Gastrocnemius medialis (tissue), 4 donors: ENCODE measurements at regions not wholly inside any gene's neighbourhood (a gene's known extent, or its start where the extent isn't known, plus 50 kb on each side); places are given as distances from the start of the nearest gene placed in this dataset.

Experiments used
- ATAC-seq, 2 donors: fragments of 150-250 bp; one replicate each; pipeline ENCODE4 v1.9.1; 2016
- DNase-seq, 2 donors: peaks; one replicate each; pipeline ENCODE4 v3.0.0-alpha.2; 2019
- H3K27ac ChIP-seq, 4 donors: fragments of 200-600 bp; sonication (generic); 1 replicate in 1 of 4; 2 replicates in 3 of 4; pipeline ENCODE4 v1.5.1; 2016 to 2018; ENCODE audit warnings: mild to moderate bottlenecking in 2 of 4, moderate library complexity in 1 of 4
- H3K27me3 ChIP-seq, 3 donors: fragments of 200-600 bp; sonication (generic) in 2 of 3; 1 replicate in 1 of 3; 2 replicates in 2 of 3; pipeline versions ENCODE4 v1.5.1 to v1.6.0; 2016 to 2019; ENCODE audit warnings: mild to moderate bottlenecking in 1 of 3, moderate library complexity in 1 of 3
- H3K36me3 ChIP-seq, 2 donors: fragments of 200-600 bp; sonication (generic) in 1 of 2; one replicate each; pipeline ENCODE4 v1.5.1; 2017 to 2018
- H3K4me1 ChIP-seq, 2 donors: fragments of 200-600 bp; sonication (generic) in 1 of 2; one replicate each; pipeline ENCODE4 v1.5.1; 2016 to 2017; ENCODE audit warnings: mild to moderate bottlenecking in 2 of 2
- H3K4me3 ChIP-seq, 4 donors: fragments of 200-600 bp; sonication (generic) in 3 of 4; 1 replicate in 1 of 4; 2 replicates in 3 of 4; pipeline ENCODE4 v1.5.1; 2016 to 2019; ENCODE audit warnings: mild to moderate bottlenecking in 2 of 4
- H3K9me3 ChIP-seq, 3 donors: fragments of 200-600 bp; sonication (generic) in 2 of 3; 1 replicate in 1 of 3; 2 replicates in 2 of 3; pipeline ENCODE4 v1.5.1; 2016 to 2019
- CTCF ChIP-seq, 5 experiments: fragments of 450-650 bp in 3 of 5; fragments of 200-600 bp in 2 of 5; sonication (generic) in 2 of 5; IDR thresholded peaks in 4 of 5; conservative IDR thresholded peaks in 1 of 5; 1 replicate in 4 of 5; 2 replicates in 1 of 5; pipeline ENCODE4 v1.5.1; 2016 to 2019; ENCODE audit warnings: antibody characterized with exemption in 5 of 5, mild to moderate bottlenecking in 3 of 5, moderate library complexity in 3 of 5
- POLR2A ChIP-seq, 2 donors: fragments of 450-650 bp; IDR thresholded peaks; one replicate each; pipeline ENCODE4 v1.6.1; 2017; ENCODE audit warnings: antibody characterized with exemption in 2 of 2, mild to moderate bottlenecking in 2 of 2, moderate library complexity in 2 of 2
- in situ Hi-C, 4 donors: fragments of 200-750 bp; cut with MboI; loops; one replicate each; pipeline versions ENCODE4 v1.15.0 to v1.8.0; 2017; ENCODE audit warnings: low sequenced_read_pairs in 4 of 4
- intact Hi-C: fragments of 100-400 bp; cut with DNase I; formaldehyde crosslinking; loops from one replicate; pipeline ENCODE4 v1.15.1; 2023; ENCODE audit warnings: low total_unique reads

- no peak overlapping the region for H3K4me3 ChIP-seq
- no peaks in the 10 kb centered on the region for H3K9me3 ChIP-seq
- H3K27ac ChIP-seq, result no peak overlapping the region
- no peaks in the 10 kb centered on the region for H3K36me3 ChIP-seq
- intact Hi-C loops (no loop called here), in situ Hi-C loops (no loop called here)
- no peaks in the 10 kb centered on the region for H3K4me1 ChIP-seq
- no peak for TF ChIP-seq POLR2A (IDR thresholded peaks at IDR 0.05)
- TF ChIP-seq CTCF (IDR thresholded peaks at IDR 0.05 in 4 of 5, conservative IDR thresholded peaks at IDR 0.05 in 1 of 5), result no peak
- no peak for DNase-seq
- ATAC-seq, result no peak
- no peaks in the 10 kb centered on the region for H3K27me3 ChIP-seq
These were observed 307.1 kb upstream of the C1orf174 start for GRCh38 chr1:4207183-4207582.

GRCh38 chr1:4207842-4208692, 308.0 kb upstream of the C1orf174 start:
- Histone ChIP-seq H3K9me3 (no peaks in the 10 kb centered on the region), H3K36me3 (no peaks in the 10 kb centered on the region), H3K27me3 (no peaks in the 10 kb centered on the region), H3K4me1 (no peaks in the 10 kb centered on the region), H3K4me3 (no peak overlapping the region), H3K27ac (no peak overlapping the region)
- in situ Hi-C loops, result no loop called here
- ATAC-seq (no peak), DNase-seq (no peak)
- TF ChIP-seq CTCF (IDR thresholded peaks at IDR 0.05 in 4 of 5, conservative IDR thresholded peaks at IDR 0.05 in 1 of 5), result no peak
- no peak for TF ChIP-seq POLR2A (IDR thresholded peaks at IDR 0.05)
- intact Hi-C loops, result no loop called here

- intact Hi-C loops (no loop called here), in situ Hi-C loops (no loop called here)
- no peaks in the 10 kb centered on the region for H3K4me1 ChIP-seq
- H3K36me3 ChIP-seq, result no peaks in the 10 kb centered on the region
- DNase-seq (no peak), ATAC-seq (no peak)
- no peak for TF ChIP-seq POLR2A (IDR thresholded peaks at IDR 0.05)
- TF ChIP-seq CTCF (IDR thresholded peaks at IDR 0.05 in 4 of 5, conservative IDR thresholded peaks at IDR 0.05 in 1 of 5), result no peak
- H3K27me3 ChIP-seq, result no peaks in the 10 kb centered on the region
- H3K4me3 ChIP-seq, result no peak overlapping the region
- no peak overlapping the region for H3K27ac ChIP-seq
- no peaks in the 10 kb centered on the region for H3K9me3 ChIP-seq
These were observed 310.0 kb upstream of the C1orf174 start for GRCh38 chr1:4210043-4210442.

- no peaks in the 10 kb centered on the region for H3K4me1 ChIP-seq
- no peak overlapping the region for H3K27ac ChIP-seq
- no peaks in the 10 kb centered on the region for H3K27me3 ChIP-seq
- no peaks in the 10 kb centered on the region for H3K36me3 ChIP-seq
- H3K4me3 ChIP-seq, result no peak overlapping the region
- in situ Hi-C loops (no loop called here), intact Hi-C loops (no loop called here)
- DNase-seq (no peak), ATAC-seq (no peak)
- TF ChIP-seq CTCF (IDR thresholded peaks at IDR 0.05 in 4 of 5, conservative IDR thresholded peaks at IDR 0.05 in 1 of 5), result no peak
- TF ChIP-seq POLR2A (IDR thresholded peaks at IDR 0.05), result no peak
- H3K9me3 ChIP-seq, result no peaks in the 10 kb centered on the region
These were observed 312.7 kb upstream of the C1orf174 start for GRCh38 chr1:4212796-4213195.
